ENCODE measurements at regions not wholly inside any gene's neighbourhood (a gene's known extent, or its start where the extent isn't known, plus 50 kb on each side); places are given as distances from the start of the nearest gene placed in this dataset.

GRCh38 chr18:41530970-41531369 lies 424.1 kb upstream of the PIK3C3 start:
- H3K9ac ChIP-seq: no peak overlapping the region
- H3K4me3 ChIP-seq (IDR thresholded peaks at IDR 0.05; ENCODE audit: insufficient read depth, low read depth, low read length): no peak overlapping the region
- no peak for TF ChIP-seq CTCF (conservative IDR thresholded peaks at IDR 0.05; ENCODE audit: low read depth, low read length)
- no peaks in the 10 kb centered on the region for H3K36me3 ChIP-seq (ENCODE audit: insufficient read depth)
- no peaks in the 10 kb centered on the region for H3K4me1 ChIP-seq (ENCODE audit: low read depth, poor library complexity, severe bottlenecking)
- H3K79me2 ChIP-seq (ENCODE audit: insufficient read depth, low read depth): no peaks in the 10 kb centered on the region
- H2AFZ ChIP-seq (ENCODE audit: low read depth): no peak overlapping the region
- H3K27me3 ChIP-seq (ENCODE audit: insufficient read depth, low read depth): no peaks in the 10 kb centered on the region
- no peak overlapping the region for H3K27ac ChIP-seq
- H3K4me2 ChIP-seq: no peak overlapping the region
- no peaks in the 10 kb centered on the region for H4K20me1 ChIP-seq (ENCODE audit: insufficient read depth)

GRCh38 chr18:41529093-41529492 lies 425.9 kb upstream of the PIK3C3 start:
- no peaks in the 10 kb centered on the region for H4K20me1 ChIP-seq (ENCODE audit: insufficient read depth)
- no peak overlapping the region for H3K9ac ChIP-seq
- no peaks in the 10 kb centered on the region for H3K4me1 ChIP-seq (ENCODE audit: low read depth, poor library complexity, severe bottlenecking)
- H3K36me3 ChIP-seq (ENCODE audit: insufficient read depth): no peaks in the 10 kb centered on the region
- H3K27ac ChIP-seq: no peak overlapping the region
- H3K4me3 ChIP-seq (IDR thresholded peaks at IDR 0.05; ENCODE audit: insufficient read depth, low read depth, low read length): no peak overlapping the region
- H3K79me2 ChIP-seq (ENCODE audit: insufficient read depth, low read depth): no peaks in the 10 kb centered on the region
- no peak overlapping the region for H2AFZ ChIP-seq (ENCODE audit: low read depth)
- TF ChIP-seq CTCF (conservative IDR thresholded peaks at IDR 0.05; ENCODE audit: low read depth, low read length): no peak
- H3K27me3 ChIP-seq (ENCODE audit: insufficient read depth, low read depth): no peaks in the 10 kb centered on the region
- H3K4me2 ChIP-seq: no peak overlapping the region

- Histone ChIP-seq H3K9ac (no peak overlapping the region), H3K79me2 (ENCODE audit: insufficient read depth, low read depth) (no peaks in the 10 kb centered on the region), H3K4me2 (no peak overlapping the region), H4K20me1 (ENCODE audit: insufficient read depth) (no peaks in the 10 kb centered on the region), H3K4me1 (ENCODE audit: low read depth, poor library complexity, severe bottlenecking) (no peaks in the 10 kb centered on the region), H3K36me3 (ENCODE audit: insufficient read depth) (no peaks in the 10 kb centered on the region), H3K27me3 (ENCODE audit: insufficient read depth, low read depth) (no peaks in the 10 kb centered on the region), H3K4me3 (IDR thresholded peaks at IDR 0.05; ENCODE audit: insufficient read depth, low read depth, low read length) (no peak overlapping the region), H3K27ac (no peak overlapping the region), H2AFZ (ENCODE audit: low read depth) (no peak overlapping the region)
- TF ChIP-seq CTCF (conservative IDR thresholded peaks at IDR 0.05; ENCODE audit: low read depth, low read length): no peak
Observed at GRCh38 chr18:41526054-41526453, 429.0 kb upstream of the PIK3C3 start.

- no peak overlapping the region for H3K27ac ChIP-seq
- no peak overlapping the region for H3K9ac ChIP-seq
- H4K20me1 ChIP-seq (ENCODE audit: insufficient read depth): no peaks in the 10 kb centered on the region
- H3K27me3 ChIP-seq (ENCODE audit: insufficient read depth, low read depth): no peaks in the 10 kb centered on the region
- H3K79me2 ChIP-seq (ENCODE audit: insufficient read depth, low read depth): no peaks in the 10 kb centered on the region
- H2AFZ ChIP-seq (ENCODE audit: low read depth): no peak overlapping the region
- no peaks in the 10 kb centered on the region for H3K36me3 ChIP-seq (ENCODE audit: insufficient read depth)
- H3K4me1 ChIP-seq (ENCODE audit: low read depth, poor library complexity, severe bottlenecking): no peaks in the 10 kb centered on the region
- H3K4me2 ChIP-seq: no peak overlapping the region
- TF ChIP-seq CTCF (conservative IDR thresholded peaks at IDR 0.05; ENCODE audit: low read depth, low read length): no peak
- no peak overlapping the region for H3K4me3 ChIP-seq (IDR thresholded peaks at IDR 0.05; ENCODE audit: insufficient read depth, low read depth, low read length)
Observed at GRCh38 chr18:41524674-41525470, 430.2 kb upstream of the PIK3C3 start.
